HUDEP-2 (cell line): ENCODE measurements at regions not wholly inside any gene's neighbourhood (a gene's known extent, or its start where the extent isn't known, plus 50 kb on each side); places are given as distances from the start of the nearest gene placed in this dataset.
A peak's percentile ranks its signal among the peaks of the same experiment; 100 is the strongest.
"Not testable (repeated sequence)": the region's sequence is repeated elsewhere in the genome, so short reads cannot be mapped to it uniquely, and the experiment has no call there.

Experiments used
- DNase-seq, 76 experiments: peaks; one replicate each; lab custom pipeline; 2025; ENCODE audit not compliant: unreplicated experiment in 76 of 76; lab: John Stamatoyannopoulos, UW

GRCh38 chr1:57536749-57537423 lies 113.0 kb upstream of the DAB1 start:
- DNase-seq: no peak

GRCh38 chr1:57532299-57532698 lies 108.4 kb upstream of the DAB1 start:
- DNase-seq: peak in 9 of 76 experiments; percentile 2 to 58 (median 16)

- DNase-seq: not testable (repeated sequence)
These were observed 107.0 kb upstream of the DAB1 start for GRCh38 chr1:57530911-57531260.

- no peak for DNase-seq
These were observed 106.5 kb upstream of the DAB1 start for GRCh38 chr1:57530206-57530910.

GRCh38 chr1:57522575-57522974 lies 98.7 kb upstream of the DAB1 start:
- DNase-seq: no peak

- DNase-seq: no peak
These were observed 97.1 kb upstream of the DAB1 start for GRCh38 chr1:57520743-57521515.

- DNase-seq: peak in 1 of 76 experiments; percentile 2
These were observed 94.6 kb upstream of the DAB1 start for GRCh38 chr1:57518496-57518895.

- no peak for DNase-seq
These were observed 93.9 kb upstream of the DAB1 start for GRCh38 chr1:57517587-57518374.

- no peak for DNase-seq
These were observed 88.5 kb upstream of the DAB1 start for GRCh38 chr1:57512386-57512785.

GRCh38 chr1:57506941-57507340 lies 83.1 kb upstream of the DAB1 start:
- no peak for DNase-seq

- no peak for DNase-seq
These were observed 79.5 kb upstream of the DAB1 start for GRCh38 chr1:57503337-57503736.

- no peak for DNase-seq
These were observed 76.4 kb upstream of the DAB1 start for GRCh38 chr1:57500136-57500830.

- DNase-seq: no peak
These were observed 70.7 kb upstream of the DAB1 start for GRCh38 chr1:57494530-57495079.

GRCh38 chr1:57492586-57493226 lies 68.8 kb upstream of the DAB1 start:
- no peak for DNase-seq

GRCh38 chr1:57489358-57490036 lies 65.6 kb upstream of the DAB1 start:
- DNase-seq: no peak

- no peak for DNase-seq
These were observed 61.8 kb upstream of the DAB1 start for GRCh38 chr1:57485643-57486042.

GRCh38 chr1:57483954-57484353 lies 60.1 kb upstream of the DAB1 start:
- DNase-seq: no peak

GRCh38 chr1:57479471-57479870 lies 55.6 kb upstream of the DAB1 start:
- DNase-seq: no peak

GRCh38 chr1:57475366-57475765 lies 51.5 kb upstream of the DAB1 start:
- no peak for DNase-seq
